ENCODE measurements at regions not wholly inside any gene's neighbourhood (a gene's known extent, or its start where the extent isn't known, plus 50 kb on each side); places are given as distances from the start of the nearest gene placed in this dataset.

DNA sequence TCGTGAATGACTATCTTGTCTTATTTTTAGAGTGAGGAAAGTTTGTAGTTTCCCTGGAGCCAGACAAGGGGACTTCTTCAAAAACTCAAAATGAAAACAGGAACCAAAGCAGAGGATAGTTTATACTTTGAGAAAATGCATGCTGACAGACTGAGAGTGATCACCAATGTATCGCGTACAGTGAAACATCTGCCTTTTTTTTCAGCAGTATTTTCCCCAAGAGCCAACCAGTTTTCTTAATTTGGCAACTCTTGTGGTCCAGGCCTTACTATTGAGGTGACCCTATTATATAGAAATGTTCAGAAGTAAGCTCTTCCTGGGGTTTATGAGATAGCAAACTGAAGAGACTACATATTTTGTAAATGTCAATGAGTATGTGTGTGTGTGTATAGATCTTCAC is 153.7 kb upstream of the VRK2 start:
- WGBS, 2 experiments (ENCODE audit: extremely low coverage in 1 of 2, insufficient coverage in 1 of 2, insufficient read length in 1 of 2, insufficient replicate concordance in 2 of 2, low coverage in 1 of 2, low lambda C conversion rate in 2 of 2, missing lambda C conversion rate in 1 of 2) = 92% methylated on average over 3 of the region's 3 CpGs; no CpG with 5 or more reads in 1 of the 2 experiments

More for the DNA sequence above, 153.7 kb upstream of the VRK2 start:
- no peak overlapping the region for H4K91ac ChIP-seq (replicated peaks; ENCODE audit: insufficient read length, low read length)
- no peaks in the 10 kb centered on the region for H3K9me3 ChIP-seq (ENCODE audit: insufficient read depth in 2 of 2, low read depth in 1 of 2, low read length in 1 of 2)
- H2BK12ac ChIP-seq (ENCODE audit: low read depth, low read length) = no peak overlapping the region
- no peak overlapping the region for H2AFZ ChIP-seq (ENCODE audit: low read length)
- no peak overlapping the region for H2BK20ac ChIP-seq (ENCODE audit: low read length)
- H4K8ac ChIP-seq (ENCODE audit: extremely low read depth, insufficient read depth, low read length) = no peak overlapping the region
- no peak overlapping the region for H3K4me3 ChIP-seq (ENCODE audit: extremely low read depth in 1 of 4, insufficient read depth in 2 of 4, low read depth in 3 of 4, low read length in 4 of 4)
- no peak overlapping the region for H3K23ac ChIP-seq (ENCODE audit: insufficient read length)
- no peaks in the 10 kb centered on the region for H3K36me3 ChIP-seq (ENCODE audit: control insufficient read depth in 2 of 4, insufficient read depth in 4 of 4, low read length in 3 of 4)
- H3K79me1 ChIP-seq (ENCODE audit: low read depth, low read length) = no peaks in the 10 kb centered on the region
- no peak overlapping the region for H3K56ac ChIP-seq (replicated peaks; ENCODE audit: insufficient read length, low read depth, low read length)
- TF ChIP-seq MAFK (IDR thresholded peaks at IDR 0.05; ENCODE audit: low read depth, low read length) (no peak), HDAC2 (IDR thresholded peaks at IDR 0.05; ENCODE audit: borderline replicate concordance in 1 of 2, low read depth in 2 of 2, low read length in 2 of 2) (no peak), CREB1 (IDR thresholded peaks at IDR 0.05) (no peak), POU5F1 (IDR thresholded peaks at IDR 0.05; ENCODE audit: low read depth, low read length) (no peak), POLR2A (IDR thresholded peaks at IDR 0.05; ENCODE audit: control extremely low read depth in 1 of 2, low read depth in 2 of 2, low read length in 2 of 2) (no peak), FOSL1 (IDR thresholded peaks at IDR 0.05; ENCODE audit: insufficient read depth, low read depth, low read length) (no peak), SP1 (IDR thresholded peaks at IDR 0.05; ENCODE audit: low read depth, low read length) (no peak)
- TF ChIP-seq, protein P1, sequence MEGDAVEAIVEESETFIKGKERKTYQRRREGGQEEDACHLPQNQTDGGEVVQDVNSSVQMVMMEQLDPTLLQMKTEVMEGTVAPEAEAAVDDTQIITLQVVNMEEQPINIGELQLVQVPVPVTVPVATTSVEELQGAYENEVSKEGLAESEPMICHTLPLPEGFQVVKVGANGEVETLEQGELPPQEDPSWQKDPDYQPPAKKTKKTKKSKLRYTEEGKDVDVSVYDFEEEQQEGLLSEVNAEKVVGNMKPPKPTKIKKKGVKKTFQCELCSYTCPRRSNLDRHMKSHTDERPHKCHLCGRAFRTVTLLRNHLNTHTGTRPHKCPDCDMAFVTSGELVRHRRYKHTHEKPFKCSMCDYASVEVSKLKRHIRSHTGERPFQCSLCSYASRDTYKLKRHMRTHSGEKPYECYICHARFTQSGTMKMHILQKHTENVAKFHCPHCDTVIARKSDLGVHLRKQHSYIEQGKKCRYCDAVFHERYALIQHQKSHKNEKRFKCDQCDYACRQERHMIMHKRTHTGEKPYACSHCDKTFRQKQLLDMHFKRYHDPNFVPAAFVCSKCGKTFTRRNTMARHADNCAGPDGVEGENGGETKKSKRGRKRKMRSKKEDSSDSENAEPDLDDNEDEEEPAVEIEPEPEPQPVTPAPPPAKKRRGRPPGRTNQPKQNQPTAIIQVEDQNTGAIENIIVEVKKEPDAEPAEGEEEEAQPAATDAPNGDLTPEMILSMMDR (IDR thresholded peaks at IDR 0.05; ENCODE audit: control extremely low read depth in 1 of 3, insufficient read depth in 1 of 3, low read depth in 1 of 3, low read length in 3 of 3) = no peak
- TF ChIP-seq, protein P2, sequence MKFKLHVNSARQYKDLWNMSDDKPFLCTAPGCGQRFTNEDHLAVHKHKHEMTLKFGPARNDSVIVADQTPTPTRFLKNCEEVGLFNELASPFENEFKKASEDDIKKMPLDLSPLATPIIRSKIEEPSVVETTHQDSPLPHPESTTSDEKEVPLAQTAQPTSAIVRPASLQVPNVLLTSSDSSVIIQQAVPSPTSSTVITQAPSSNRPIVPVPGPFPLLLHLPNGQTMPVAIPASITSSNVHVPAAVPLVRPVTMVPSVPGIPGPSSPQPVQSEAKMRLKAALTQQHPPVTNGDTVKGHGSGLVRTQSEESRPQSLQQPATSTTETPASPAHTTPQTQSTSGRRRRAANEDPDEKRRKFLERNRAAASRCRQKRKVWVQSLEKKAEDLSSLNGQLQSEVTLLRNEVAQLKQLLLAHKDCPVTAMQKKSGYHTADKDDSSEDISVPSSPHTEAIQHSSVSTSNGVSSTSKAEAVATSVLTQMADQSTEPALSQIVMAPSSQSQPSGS (IDR thresholded peaks at IDR 0.05; ENCODE audit: low read length) = no peak
- no peaks in the 10 kb centered on the region for H4K20me1 ChIP-seq (replicated peaks in 1 of 2; ENCODE audit: control insufficient read depth in 1 of 2, insufficient read depth in 2 of 2, low read length in 2 of 2)
- no peak overlapping the region for H2BK15ac ChIP-seq (ENCODE audit: low read length)
- DNase-seq (ENCODE audit: low read depth in 1 of 2, low spot score in 2 of 2) = no peak
- H3K14ac ChIP-seq (ENCODE audit: insufficient read length) = no peak overlapping the region
- no peak overlapping the region for H4K5ac ChIP-seq (ENCODE audit: insufficient read length, low read depth, low read length)
- no peaks in the 10 kb centered on the region; the same call in 1 of the 2 replicates for H3K23me2 ChIP-seq (ENCODE audit: low read depth, low read length)
- no peak overlapping the region for H2BK5ac ChIP-seq (ENCODE audit: low read depth, low read length)
- H3K4me1 ChIP-seq (replicated peaks in 1 of 4; ENCODE audit: control insufficient read depth in 3 of 4, insufficient read depth in 4 of 4, low read length in 3 of 4) = no peaks in the 10 kb centered on the region
- no peak overlapping the region for H3K27ac ChIP-seq (ENCODE audit: low read depth, low read length)
- H2BK120ac ChIP-seq (replicated peaks; ENCODE audit: low read depth, low read length) = no peak overlapping the region
- FAIRE-seq = no peak
- ChIA-PET POLR2A (ENCODE audit: partially characterized antibody) (interaction anchor here (0.6 kb wide), 1 partner anchor 311 kb away, joined by 3 read pairs; no protein-coding TSS in a partner anchor), CTCF (ENCODE audit: partially characterized antibody) (interaction anchor here (0.6 to 2.4 kb wide), 2 partner anchors 13 to 166 kb away, joined by 3 to 9 read pairs; no protein-coding TSS in a partner anchor)
- H2AK5ac ChIP-seq (ENCODE audit: low read depth, low read length) = no peak overlapping the region
- no peak overlapping the region for H3K9ac ChIP-seq (replicated peaks in 1 of 4; ENCODE audit: extremely low read depth in 1 of 4, low read depth in 3 of 4, low read length in 3 of 4)
- H3K4ac ChIP-seq (replicated peaks; ENCODE audit: insufficient read length, low read depth, low read length) = no peak overlapping the region
- no peak overlapping the region for H3K4me2 ChIP-seq (ENCODE audit: insufficient read depth in 1 of 2, low read depth in 2 of 2, low read length in 2 of 2)
- no peak overlapping the region for H3K18ac ChIP-seq (ENCODE audit: extremely low read depth, low read length)
- H3K27me3 ChIP-seq (replicated peaks in 1 of 4; ENCODE audit: control insufficient read depth in 3 of 4, extremely low read depth in 1 of 4, insufficient read depth in 3 of 4, low read length in 3 of 4) = no peaks in the 10 kb centered on the region
- H3K79me2 ChIP-seq (ENCODE audit: control insufficient read depth in 1 of 2, insufficient read depth in 2 of 2, low read length in 2 of 2) = no peaks in the 10 kb centered on the region

Data from H1 (cell line).